Caco-2 (cell line): ENCODE measurements at regions not wholly inside any gene's neighbourhood (a gene's known extent, or its start where the extent isn't known, plus 50 kb on each side); places are given as distances from the start of the nearest gene placed in this dataset.

ENCODE experiments used
- BruUV-seq: library from RNA; stranded (reverse); fragments of 400-500 nt; replicated peaks from 2 replicates; lab custom pipeline; 2021; lab: Mats Ljungman, UMichigan
- CTCF ChIA-PET: fragments of 300-600 bp; sonication (Branson Sonifier 250); formaldehyde crosslinking; loops from one replicate; lab custom pipeline; 2022; ENCODE audit warnings: antibody characterized with exemption; lab: Charles Lee
- POLR2A ChIA-PET: fragments of 300-600 bp; sonication (Branson Sonifier 250); formaldehyde crosslinking; loops from one replicate; lab custom pipeline; 2022; ENCODE audit warnings: antibody characterized with exemption; lab: Charles Lee
- DNase-seq, 2 experiments: peaks; one replicate each; pipeline versions ENCODE4 v3.0.0 to v3.0.0-alpha.2; 2020 to 2022
- H3K27me3 ChIP-seq: replicated peaks from 2 replicates; pipeline ENCODE4 v1.6.0; 2011; ENCODE audit warnings: low read length; ENCODE audit not compliant: control insufficient read depth, insufficient read depth
- H3K36me3 ChIP-seq: 2 replicates; pipeline ENCODE4 v1.5.1; 2011; ENCODE audit warnings: low read length; ENCODE audit not compliant: control insufficient read depth, insufficient read depth
- H3K4me1 ChIP-seq: fragments of 250-450 bp; sonication (Bioruptor Pico); 2 replicates; pipeline ENCODE4 v1.5.1; 2020; ENCODE audit warnings: mild to moderate bottlenecking
- H3K4me3 ChIP-seq: 2 replicates; pipeline ENCODE4 v1.5.1; 2011; ENCODE audit warnings: low read depth, mild to moderate bottlenecking, control low read depth, low read length
- H3K9me3 ChIP-seq: fragments of 250-450 bp; sonication (Bioruptor Pico); 2 replicates; pipeline ENCODE4 v1.5.1; 2020; ENCODE audit warnings: mild to moderate bottlenecking, moderate library complexity
- H3K27ac Mint-ChIP-seq: one replicate; pipeline ENCODE4 v1.8.0; 2022; ENCODE audit warnings: mixed read lengths; ENCODE audit not compliant: unreplicated experiment
- H3K27me3 Mint-ChIP-seq: one replicate; pipeline ENCODE4 v1.8.0; 2022; ENCODE audit warnings: mixed read lengths; ENCODE audit not compliant: insufficient read depth, unreplicated experiment
- H3K36me3 Mint-ChIP-seq: one replicate; pipeline ENCODE4 v1.8.0; 2022; ENCODE audit warnings: mild to moderate bottlenecking, mixed read lengths; ENCODE audit not compliant: insufficient read depth, unreplicated experiment
- H3K4me1 Mint-ChIP-seq: one replicate; pipeline ENCODE4 v1.8.0; 2022; ENCODE audit warnings: low read depth, mixed read lengths; ENCODE audit not compliant: unreplicated experiment
- H3K4me3 Mint-ChIP-seq: one replicate; pipeline ENCODE4 v1.8.0; 2022; ENCODE audit warnings: mild to moderate bottlenecking, moderate library complexity, mixed read lengths; ENCODE audit not compliant: unreplicated experiment
- H3K9me3 Mint-ChIP-seq: one replicate; pipeline ENCODE4 v1.8.0; 2022; ENCODE audit warnings: mixed read lengths; ENCODE audit not compliant: unreplicated experiment
- intact Hi-C: fragments of 100-400 bp; cut with micrococcal nuclease; formaldehyde crosslinking; loops from one replicate; pipeline ENCODE4 v1.10.0; 2022; ENCODE audit not compliant: unreplicated experiment
- TF ChIP-seq, protein P1 (sequence below), 2 experiments: fragments of 200-600 bp in 1 of 2; IDR thresholded peaks; 1 replicate in 1 of 2; 2 replicates in 1 of 2; pipeline versions ENCODE4 v1.5.1 to v1.8.0; 2011 to 2022; ENCODE audit warnings: antibody characterized with exemption in 1 of 2, control low read depth in 1 of 2, inconsistent platforms in 1 of 2, low read depth in 1 of 2, low read length in 1 of 2, mild to moderate bottlenecking in 1 of 2, moderate library complexity in 1 of 2; ENCODE audit not compliant: insufficient read depth in 1 of 2, severe bottlenecking in 1 of 2, unreplicated experiment in 1 of 2

DNA sequence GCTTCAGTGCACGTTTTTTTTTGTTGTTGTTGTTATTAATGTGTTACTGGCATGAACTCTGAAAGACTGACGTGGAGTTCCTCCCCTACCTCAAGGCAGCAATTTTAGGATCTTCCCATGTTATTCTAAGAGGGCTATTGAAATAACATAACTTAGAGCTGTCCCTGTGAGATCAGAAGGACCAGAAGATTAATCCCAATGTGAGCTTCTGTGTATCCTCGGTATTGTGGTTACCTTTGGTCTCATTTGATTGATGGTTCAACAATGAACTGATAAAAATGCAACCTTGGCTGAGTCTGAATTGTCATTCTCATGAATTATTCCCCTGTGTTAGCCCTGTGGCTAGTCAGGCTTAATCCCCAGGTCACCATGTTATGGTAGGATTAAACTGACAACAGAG is 394.1 kb downstream of the TRIB2 start:
- H3K4me3 Mint-ChIP-seq, result no peak overlapping the region
- no TSS peak for BruUV-seq

GRCh38 chr2:13113002-13113401 is 396.3 kb downstream of the TRIB2 start:
- no peaks in the 10 kb centered on the region for H3K27me3 ChIP-seq
- DNase-seq, result no peak
- TF ChIP-seq, protein P1, sequence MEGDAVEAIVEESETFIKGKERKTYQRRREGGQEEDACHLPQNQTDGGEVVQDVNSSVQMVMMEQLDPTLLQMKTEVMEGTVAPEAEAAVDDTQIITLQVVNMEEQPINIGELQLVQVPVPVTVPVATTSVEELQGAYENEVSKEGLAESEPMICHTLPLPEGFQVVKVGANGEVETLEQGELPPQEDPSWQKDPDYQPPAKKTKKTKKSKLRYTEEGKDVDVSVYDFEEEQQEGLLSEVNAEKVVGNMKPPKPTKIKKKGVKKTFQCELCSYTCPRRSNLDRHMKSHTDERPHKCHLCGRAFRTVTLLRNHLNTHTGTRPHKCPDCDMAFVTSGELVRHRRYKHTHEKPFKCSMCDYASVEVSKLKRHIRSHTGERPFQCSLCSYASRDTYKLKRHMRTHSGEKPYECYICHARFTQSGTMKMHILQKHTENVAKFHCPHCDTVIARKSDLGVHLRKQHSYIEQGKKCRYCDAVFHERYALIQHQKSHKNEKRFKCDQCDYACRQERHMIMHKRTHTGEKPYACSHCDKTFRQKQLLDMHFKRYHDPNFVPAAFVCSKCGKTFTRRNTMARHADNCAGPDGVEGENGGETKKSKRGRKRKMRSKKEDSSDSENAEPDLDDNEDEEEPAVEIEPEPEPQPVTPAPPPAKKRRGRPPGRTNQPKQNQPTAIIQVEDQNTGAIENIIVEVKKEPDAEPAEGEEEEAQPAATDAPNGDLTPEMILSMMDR (IDR thresholded peaks at IDR 0.05; ENCODE audit: insufficient read depth in 1 of 2, low read depth in 1 of 2, low read length in 1 of 2, severe bottlenecking in 1 of 2, unreplicated experiment in 1 of 2), result no peak
- H3K9me3 ChIP-seq, result no peaks in the 10 kb centered on the region
- H3K27me3 Mint-ChIP-seq, result no peaks in the 10 kb centered on the region
- no peaks in the 10 kb centered on the region for H3K9me3 Mint-ChIP-seq
- H3K4me1 ChIP-seq, result no peaks in the 10 kb centered on the region
- no peaks in the 10 kb centered on the region for H3K4me1 Mint-ChIP-seq
- no peaks in the 10 kb centered on the region for H3K36me3 ChIP-seq
- H3K4me3 ChIP-seq, result no peak overlapping the region
- intact Hi-C loops, result no loop called here
- POLR2A ChIA-PET, result no interaction called here
- H3K36me3 Mint-ChIP-seq, result no peaks in the 10 kb centered on the region
- CTCF ChIA-PET, result no interaction called here
- no peak overlapping the region for H3K27ac Mint-ChIP-seq
- BruUV-seq, result no TSS peak
- H3K4me3 Mint-ChIP-seq, result no peak overlapping the region

More for the DNA sequence above, 394.1 kb downstream of the TRIB2 start:
- ChIA-PET POLR2A (no interaction called here), CTCF (no interaction called here)
- H3K36me3 ChIP-seq, result no peaks in the 10 kb centered on the region
- no peaks in the 10 kb centered on the region for H3K9me3 Mint-ChIP-seq
- no peaks in the 10 kb centered on the region for H3K4me1 Mint-ChIP-seq
- TF ChIP-seq, protein P1 (IDR thresholded peaks at IDR 0.05; ENCODE audit: insufficient read depth in 1 of 2, low read depth in 1 of 2, low read length in 1 of 2, severe bottlenecking in 1 of 2, unreplicated experiment in 1 of 2), result no peak
- intact Hi-C loops, result no loop called here
- H3K27ac Mint-ChIP-seq, result no peak overlapping the region
- no peaks in the 10 kb centered on the region for H3K27me3 Mint-ChIP-seq
- no peaks in the 10 kb centered on the region for H3K4me1 ChIP-seq
- H3K27me3 ChIP-seq, result no peaks in the 10 kb centered on the region
- no peaks in the 10 kb centered on the region for H3K9me3 ChIP-seq
- DNase-seq, result no peak
- H3K4me3 ChIP-seq, result no peak overlapping the region
- no peaks in the 10 kb centered on the region for H3K36me3 Mint-ChIP-seq

DNA sequence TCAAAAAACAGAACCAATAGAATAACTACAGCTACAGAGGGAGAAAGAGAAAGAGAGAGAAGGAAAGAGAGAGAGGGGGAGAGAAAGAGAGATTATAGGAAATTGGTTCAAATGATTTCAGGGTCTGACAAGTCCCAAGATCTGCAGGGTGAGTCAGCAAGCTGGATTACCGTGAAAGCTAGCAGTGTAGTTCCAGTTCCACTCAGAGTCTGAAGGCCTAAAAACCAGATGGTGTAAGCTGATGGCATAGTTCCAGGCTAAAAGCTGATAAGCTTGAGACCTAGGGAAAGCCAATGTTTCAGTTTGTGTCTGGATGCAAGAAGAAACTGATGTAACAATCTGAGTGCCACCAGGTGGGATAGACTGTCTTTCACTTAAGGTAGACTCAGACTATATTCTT is 397.7 kb downstream of the TRIB2 start:
- Mint-ChIP-seq H3K9me3 (no peaks in the 10 kb centered on the region), H3K27ac (no peak overlapping the region), H3K27me3 (no peaks in the 10 kb centered on the region), H3K4me1 (no peaks in the 10 kb centered on the region), H3K4me3 (no peak overlapping the region), H3K36me3 (no peaks in the 10 kb centered on the region)
- TF ChIP-seq, protein P1 (IDR thresholded peaks at IDR 0.05; ENCODE audit: insufficient read depth in 1 of 2, low read depth in 1 of 2, low read length in 1 of 2, severe bottlenecking in 1 of 2, unreplicated experiment in 1 of 2), result no peak
- ChIA-PET CTCF (no interaction called here), POLR2A (no interaction called here)
- Histone ChIP-seq H3K27me3 (no peaks in the 10 kb centered on the region), H3K9me3 (no peaks in the 10 kb centered on the region), H3K4me3 (no peak overlapping the region), H3K4me1 (no peaks in the 10 kb centered on the region), H3K36me3 (no peaks in the 10 kb centered on the region)
- intact Hi-C loops, result no loop called here
- no TSS peak for BruUV-seq
- no peak for DNase-seq
